ENCODE measurements at regions not wholly inside any gene's neighbourhood (a gene's known extent, or its start where the extent isn't known, plus 50 kb on each side); places are given as distances from the start of the nearest gene placed in this dataset.

DNA sequence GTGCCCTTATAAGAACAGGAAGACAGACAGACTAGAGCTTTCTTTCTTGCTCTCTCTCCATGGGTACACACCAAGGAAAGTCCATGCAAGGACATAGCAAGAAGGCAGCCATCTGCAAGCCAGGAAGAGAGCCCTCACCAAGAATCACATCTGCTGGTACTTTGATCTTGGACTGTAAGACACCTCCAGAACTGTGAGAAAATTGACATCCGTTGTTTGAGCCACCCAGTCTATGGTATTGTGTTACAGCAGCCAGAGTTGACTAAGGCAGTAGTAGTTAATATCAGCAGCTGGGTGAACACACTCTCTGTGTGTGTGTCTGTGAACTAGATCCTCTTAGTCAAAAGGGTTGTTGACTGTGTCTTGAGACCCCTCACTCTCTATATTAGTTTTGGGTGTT, 53.8 kb upstream of the PPP2R5A start:
- TF ChIP-seq EZH2phosphoT487 (IDR thresholded peaks at IDR 0.05; ENCODE audit: unreplicated experiment) (no peak), POLR2AphosphoS5 (IDR thresholded peaks at IDR 0.05; ENCODE audit: low read depth) (no peak), ZNF331 (CRISPR knock-in tag; IDR thresholded peaks at IDR 0.05; ENCODE audit: low read depth) (no peak), CREB1 (CRISPR knock-in tag; IDR thresholded peaks at IDR 0.05; ENCODE audit: low read depth) (no peak), EZH2 (IDR thresholded peaks at IDR 0.05; ENCODE audit: low read depth, unreplicated experiment) (no peak)
- TF ChIP-seq, protein P1, sequence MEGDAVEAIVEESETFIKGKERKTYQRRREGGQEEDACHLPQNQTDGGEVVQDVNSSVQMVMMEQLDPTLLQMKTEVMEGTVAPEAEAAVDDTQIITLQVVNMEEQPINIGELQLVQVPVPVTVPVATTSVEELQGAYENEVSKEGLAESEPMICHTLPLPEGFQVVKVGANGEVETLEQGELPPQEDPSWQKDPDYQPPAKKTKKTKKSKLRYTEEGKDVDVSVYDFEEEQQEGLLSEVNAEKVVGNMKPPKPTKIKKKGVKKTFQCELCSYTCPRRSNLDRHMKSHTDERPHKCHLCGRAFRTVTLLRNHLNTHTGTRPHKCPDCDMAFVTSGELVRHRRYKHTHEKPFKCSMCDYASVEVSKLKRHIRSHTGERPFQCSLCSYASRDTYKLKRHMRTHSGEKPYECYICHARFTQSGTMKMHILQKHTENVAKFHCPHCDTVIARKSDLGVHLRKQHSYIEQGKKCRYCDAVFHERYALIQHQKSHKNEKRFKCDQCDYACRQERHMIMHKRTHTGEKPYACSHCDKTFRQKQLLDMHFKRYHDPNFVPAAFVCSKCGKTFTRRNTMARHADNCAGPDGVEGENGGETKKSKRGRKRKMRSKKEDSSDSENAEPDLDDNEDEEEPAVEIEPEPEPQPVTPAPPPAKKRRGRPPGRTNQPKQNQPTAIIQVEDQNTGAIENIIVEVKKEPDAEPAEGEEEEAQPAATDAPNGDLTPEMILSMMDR (conservative IDR thresholded peaks at IDR 0.05; ENCODE audit: low read depth in 2 of 2), result no peak
